ENCODE measurements at regions not wholly inside any gene's neighbourhood (a gene's known extent, or its start where the extent isn't known, plus 50 kb on each side); places are given as distances from the start of the nearest gene placed in this dataset.
"Not testable (repeated sequence)": the region's sequence is repeated elsewhere in the genome, so short reads cannot be mapped to it uniquely, and the experiment has no call there.

GRCh38 chr3:31101285-31101684, 206.8 kb upstream of the GADL1 start:
- TF ChIP-seq POLR2A (IDR thresholded peaks at IDR 0.05; ENCODE audit: low read depth, low read length); CTCF (IDR thresholded peaks at IDR 0.05; ENCODE audit: extremely low read depth in 1 of 2, insufficient read depth in 1 of 2, low read depth in 1 of 2, low read length in 2 of 2); MAX (IDR thresholded peaks at IDR 0.05; ENCODE audit: insufficient read depth, insufficient read length); EZH2 (IDR thresholded peaks at IDR 0.05; ENCODE audit: borderline replicate concordance, low read depth, low read length, severe bottlenecking); JUN (IDR thresholded peaks at IDR 0.05; ENCODE audit: borderline replicate concordance, insufficient read depth, insufficient read length, low read depth); POLR2AphosphoS5 (IDR thresholded peaks at IDR 0.05; ENCODE audit: insufficient read depth, low read depth, low read length); MYC (IDR thresholded peaks at IDR 0.05; ENCODE audit: low read depth, low read length): not testable (repeated sequence)

All from endothelial cell of umbilical vein (primary cell).